Hindlimb muscle (tissue), 1 donor: ENCODE measurements at regions not wholly inside any gene's neighbourhood (a gene's known extent, or its start where the extent isn't known, plus 50 kb on each side); places are given as distances from the start of the nearest gene placed in this dataset.
A peak's percentile ranks its signal among the peaks of the same experiment; 100 is the strongest.
"Not testable (repeated sequence)": the region's sequence is repeated elsewhere in the genome, so short reads cannot be mapped to it uniquely, and the experiment has no call there.

ENCODE experiments used
- DNase-seq: peaks from one replicate; pipeline ENCODE4 v3.0.0-alpha.2; 2013

DNA sequence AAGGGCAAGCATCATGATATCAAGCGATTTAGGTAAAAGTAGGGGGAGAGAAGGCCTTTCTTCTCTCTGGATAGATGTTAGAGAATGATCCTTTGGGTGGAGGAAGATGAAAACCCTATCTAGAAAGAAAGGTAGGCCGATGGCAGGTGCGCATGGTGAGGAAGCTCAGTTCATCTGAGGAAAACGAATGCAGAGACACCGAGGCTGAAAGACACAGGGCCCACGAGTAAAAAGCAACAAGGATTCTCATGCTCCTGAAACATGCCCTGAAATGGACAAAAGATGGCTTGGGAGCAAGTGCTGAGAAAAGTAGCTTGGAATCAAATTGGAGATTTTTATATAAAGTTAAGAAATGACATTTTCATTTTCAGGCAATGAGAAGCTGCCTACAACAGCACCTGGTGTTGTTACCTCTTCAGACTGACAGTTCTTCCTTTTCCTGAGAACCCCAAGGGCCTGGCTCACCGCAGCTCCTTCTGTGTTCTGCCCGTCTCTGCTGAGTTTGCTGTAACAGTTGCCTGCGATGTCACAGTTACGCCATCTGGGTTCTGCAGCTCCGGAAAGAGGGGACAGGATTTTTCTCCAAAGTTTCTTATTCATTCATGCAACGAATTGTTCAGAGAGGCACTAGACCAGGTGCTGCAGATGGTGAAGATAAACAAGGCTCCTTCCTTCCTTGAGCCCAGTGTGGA is 402.0 kb upstream of the KLF6 start:
- no peak for DNase-seq

DNA sequence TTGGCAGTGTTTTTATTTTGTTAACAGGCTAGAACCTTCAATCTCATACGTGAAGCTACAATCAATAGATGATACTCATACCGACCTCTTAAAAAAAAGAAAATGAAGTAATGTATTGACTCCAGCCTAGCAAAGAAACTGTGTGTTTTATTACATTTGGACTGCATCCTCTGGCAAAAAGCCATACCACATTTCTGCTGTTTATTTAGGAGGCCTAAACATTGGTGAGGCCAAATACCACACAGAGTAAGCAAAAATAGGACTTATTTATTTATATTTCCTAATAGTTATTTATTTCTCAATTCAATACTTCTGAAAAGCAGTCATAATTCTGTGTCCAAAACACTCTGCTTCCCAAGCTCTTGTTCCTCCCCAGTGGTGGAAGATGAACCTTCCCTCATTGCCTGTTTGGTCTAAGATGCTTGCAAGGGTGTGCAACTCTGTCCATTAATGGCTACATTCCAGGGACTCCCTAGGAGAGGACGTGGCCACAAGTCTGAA is 398.8 kb upstream of the KLF6 start:
- DNase-seq, result peak; percentile 72

DNA sequence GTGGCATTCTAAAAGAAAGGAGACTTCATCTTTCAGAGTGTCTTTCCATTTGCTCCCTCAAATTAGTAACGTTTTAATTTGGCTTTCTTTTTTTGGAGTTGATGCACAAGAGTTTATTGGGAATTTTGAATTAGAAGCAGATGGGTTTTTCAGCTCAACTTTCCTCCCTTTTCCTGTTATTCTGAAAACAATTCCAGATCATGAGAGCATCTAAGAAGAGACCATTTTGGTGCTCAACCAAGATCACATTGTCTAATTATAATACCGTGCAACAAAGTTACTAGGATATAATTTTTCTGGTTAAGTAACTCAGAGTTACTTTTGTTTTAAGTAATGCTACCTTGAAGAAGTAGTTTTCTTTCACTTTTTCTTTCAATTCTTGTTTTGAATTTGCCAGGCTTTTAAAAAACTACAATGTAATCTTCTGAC is 396.6 kb upstream of the KLF6 start:
- no peak for DNase-seq

DNA sequence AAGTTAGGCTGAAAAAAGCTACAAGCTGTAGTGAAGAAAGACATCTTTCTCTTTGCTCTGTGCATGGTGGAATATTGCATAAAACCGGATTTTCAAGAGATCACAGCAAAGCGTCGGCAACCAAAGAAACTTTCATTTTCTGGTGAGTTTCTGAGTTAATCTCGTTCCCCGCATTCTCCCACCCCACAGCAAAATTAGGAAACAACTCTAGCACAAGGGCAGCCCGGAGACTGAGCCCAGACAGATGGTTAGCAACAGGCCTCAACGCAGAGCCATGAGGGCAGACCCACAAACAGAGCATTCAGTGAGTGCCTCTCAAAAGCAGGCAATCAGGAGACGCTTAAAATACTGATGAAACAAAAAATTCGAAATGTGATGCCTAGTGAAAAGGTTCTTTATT is 396.1 kb upstream of the KLF6 start:
- no peak for DNase-seq

DNA sequence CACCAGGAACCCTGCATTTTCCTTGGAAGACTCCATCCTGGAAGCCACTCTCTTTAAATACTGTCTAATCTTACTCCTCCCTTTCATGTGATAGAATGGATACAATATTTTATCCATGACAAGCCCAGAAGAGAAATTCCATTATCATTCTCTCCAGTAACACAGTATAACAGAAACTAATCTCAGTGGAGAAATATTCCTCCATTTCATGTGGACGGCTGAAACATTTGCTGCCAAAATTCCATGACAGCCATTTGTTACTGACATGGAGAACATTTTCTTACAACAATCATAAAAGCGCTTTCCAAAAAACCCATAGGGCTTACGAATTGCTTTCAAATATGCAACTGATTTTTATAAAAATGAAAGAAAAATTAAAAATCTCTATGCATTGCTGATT is 392.8 kb upstream of the KLF6 start:
- DNase-seq, result peak; percentile 71

DNA sequence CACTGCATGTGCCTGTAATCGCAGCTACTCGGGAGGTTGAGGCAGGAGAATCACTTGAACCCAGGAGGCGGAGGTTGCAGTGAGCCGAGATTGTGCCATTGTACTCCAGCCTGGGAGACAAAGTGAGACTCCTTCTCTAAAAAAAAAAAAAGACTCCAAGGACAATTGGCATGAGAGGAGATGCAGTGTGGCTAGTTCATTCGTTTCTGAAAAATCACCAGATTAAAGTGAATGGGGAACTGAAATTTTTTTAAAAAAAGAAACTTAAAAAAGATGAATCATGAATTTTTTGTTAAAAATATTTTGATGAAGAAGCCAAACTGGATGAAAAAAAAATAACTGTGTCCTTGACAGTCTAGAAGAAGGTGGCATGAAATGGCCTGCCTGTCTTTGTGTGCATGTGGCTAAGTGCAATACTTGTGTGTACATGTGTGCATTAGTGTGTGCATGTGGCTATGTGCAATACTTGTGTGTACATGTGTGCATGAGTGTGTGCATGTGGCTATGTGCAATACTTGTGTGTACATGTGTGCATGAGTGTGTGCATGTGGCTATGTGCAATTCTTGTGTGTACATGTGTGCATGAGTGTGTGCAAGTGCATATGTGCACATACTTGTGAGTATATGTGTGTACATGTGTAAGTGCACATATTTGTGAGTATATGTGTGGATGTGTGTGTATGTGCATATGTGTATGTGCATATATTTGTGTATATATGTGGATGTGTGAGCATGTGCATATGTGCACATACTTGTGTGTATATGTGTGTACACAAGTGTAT is 391.7 kb upstream of the KLF6 start:
- no peak for DNase-seq

DNA sequence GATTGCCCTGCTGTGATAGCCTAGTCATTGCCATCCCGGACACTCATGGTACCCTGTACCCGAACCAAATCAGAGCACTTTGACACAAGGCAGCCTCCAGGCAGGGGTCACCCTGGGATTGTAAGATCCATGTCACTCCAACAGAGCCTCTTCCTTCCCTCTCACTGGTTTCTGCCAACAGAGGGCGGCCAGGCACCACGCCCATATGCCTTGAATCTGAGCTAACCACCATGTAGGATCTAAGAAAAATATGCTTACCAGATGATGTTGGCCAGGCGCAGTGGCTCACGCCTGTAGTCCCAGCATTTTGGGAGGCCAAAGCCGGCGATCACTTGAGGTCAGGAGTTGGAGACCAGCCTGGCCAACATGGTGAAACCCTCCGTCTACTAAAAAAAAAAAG is 389.2 kb upstream of the KLF6 start:
- no peak for DNase-seq

DNA sequence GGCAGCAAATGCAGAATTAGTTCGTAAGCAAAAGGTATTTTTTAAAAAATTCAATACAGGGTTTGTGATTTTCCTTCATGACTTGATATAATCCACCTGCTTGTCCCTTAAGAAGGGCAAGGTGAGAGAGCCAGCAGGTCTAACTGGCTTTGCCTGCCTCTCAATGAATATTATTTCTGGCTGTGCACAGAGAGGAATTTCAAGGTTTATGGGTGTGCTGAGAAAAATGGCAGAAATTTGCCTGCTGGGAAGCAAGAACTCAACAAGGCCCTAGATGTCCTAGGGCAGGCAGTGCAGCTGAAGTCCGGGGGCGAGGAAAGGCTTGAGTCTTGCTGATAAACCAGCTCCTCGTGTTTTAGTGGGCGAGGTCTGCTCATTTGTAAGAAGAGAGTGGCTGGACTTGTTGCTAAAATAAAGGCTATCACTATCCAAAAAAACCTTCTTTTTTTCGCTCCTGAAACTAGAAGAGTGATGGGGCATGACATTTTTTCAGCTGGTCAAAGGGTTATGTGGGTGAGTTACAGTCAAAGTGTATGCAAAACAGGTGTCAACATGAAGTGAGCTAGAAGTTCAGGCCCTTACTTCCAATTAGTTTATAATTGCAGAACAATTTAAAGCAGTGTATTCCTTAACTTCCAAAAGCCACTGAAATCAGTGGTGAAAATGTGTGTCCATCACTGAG is 385.8 kb upstream of the KLF6 start:
- DNase-seq, result no peak

DNA sequence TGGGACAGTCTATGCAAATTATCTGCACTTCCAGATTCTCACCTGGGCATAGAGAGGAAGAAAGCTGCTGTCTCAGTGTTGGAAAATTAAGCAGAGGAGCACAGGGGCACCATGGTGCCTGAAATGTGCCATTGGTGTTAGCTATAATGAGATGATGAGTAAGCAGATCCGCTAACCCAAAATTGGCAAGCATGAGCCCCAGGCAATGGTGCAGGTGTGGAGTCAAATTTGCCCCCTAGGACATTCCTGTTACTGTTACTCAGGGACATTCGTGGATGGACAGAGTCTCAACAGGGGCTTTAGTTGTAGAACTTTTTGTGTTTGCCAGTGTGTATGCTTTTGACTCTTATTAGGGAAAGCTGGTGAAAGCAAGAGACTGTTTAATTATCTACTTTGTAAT is 385.2 kb upstream of the KLF6 start:
- no peak for DNase-seq

DNA sequence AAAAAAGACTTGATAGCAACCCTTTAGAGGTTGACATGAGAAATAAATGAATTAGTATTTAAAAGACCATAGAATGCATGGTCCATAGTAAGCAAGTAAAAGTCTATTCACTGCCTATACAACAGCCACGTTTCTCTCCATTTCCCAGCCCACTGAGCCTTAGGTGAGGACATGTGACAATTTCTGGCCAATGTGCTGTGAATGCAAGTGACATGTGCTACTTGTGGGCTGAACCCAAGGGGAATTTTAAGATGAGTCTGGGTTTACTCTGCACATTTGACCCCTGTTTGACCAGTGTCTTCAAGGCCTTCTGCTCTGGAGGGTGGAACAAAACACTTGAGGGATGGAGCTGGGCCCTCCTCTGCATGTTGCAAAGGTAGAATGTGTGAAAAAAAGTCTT is 384.4 kb upstream of the KLF6 start:
- DNase-seq, result no peak

DNA sequence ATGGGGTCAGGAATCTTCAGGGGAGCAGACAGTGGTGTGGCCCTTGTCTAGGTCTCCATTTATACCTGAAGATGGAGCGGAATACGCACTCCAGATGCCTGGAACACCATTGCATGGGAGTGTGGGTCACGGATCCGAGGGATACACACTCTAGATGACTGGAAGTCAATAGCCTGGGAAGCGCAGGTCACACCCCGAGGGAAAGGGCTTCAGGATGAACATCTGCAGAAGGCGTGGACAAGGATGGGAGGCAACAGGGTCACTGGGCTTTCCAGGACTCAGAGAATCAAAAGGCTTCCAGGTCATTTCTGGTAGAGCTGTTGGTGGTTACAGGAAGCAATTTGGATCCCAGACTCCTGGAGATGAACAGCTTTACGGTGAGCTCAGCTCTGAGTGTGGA is 382.2 kb upstream of the KLF6 start:
- no peak for DNase-seq

DNA sequence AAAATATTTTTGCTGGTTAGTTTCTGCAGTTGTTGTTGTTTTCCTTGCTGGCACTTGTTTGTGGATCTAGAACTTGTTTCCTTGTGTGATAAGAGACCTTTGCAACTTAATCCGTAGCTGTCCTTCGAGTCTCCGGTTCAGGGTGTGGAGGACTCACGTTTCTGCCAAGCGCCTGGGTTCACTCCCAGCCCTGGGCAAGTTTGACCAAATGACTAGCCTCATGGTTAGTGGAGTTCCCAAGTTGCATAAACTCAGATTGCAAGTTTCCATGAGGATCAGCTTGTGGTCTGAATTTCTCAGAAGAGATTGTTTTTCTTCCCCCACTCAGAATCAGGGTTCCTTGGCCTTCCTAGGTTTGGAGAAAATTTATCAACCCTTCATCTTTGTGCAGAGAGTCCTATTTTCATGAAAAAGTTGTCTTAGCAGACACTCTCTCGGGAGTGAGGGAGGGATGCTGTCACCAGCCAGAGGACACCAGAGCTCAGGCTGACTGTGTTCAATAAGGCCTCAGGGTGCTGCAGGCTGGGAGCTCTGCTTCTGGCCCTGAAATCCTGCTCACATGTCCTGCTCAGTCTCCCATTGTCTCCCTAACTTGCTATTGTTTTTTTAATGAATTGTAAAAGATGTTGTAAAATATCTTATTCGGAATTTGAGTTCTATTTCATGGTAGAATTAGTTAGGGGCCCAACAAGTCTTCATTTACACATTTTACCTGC is 377.7 kb upstream of the KLF6 start:
- DNase-seq, result no peak

DNA sequence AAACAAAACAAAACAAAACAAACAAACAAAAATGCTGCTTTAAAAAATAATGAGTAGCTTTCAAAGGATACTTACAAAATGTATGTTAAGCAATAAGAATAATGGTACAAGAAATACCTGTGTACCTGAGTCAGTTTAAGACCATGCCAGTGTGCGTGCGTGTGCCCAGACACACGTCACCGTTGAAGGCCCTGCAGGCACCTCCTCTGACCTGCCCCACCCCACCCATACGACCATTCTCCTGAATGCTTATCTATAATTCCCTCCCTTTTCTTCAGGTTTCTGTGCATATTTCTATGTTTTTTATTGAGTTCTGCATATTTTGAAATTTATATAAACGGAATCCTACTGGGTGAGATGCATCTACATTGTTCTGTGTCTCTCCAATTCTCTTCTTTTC is 374.2 kb upstream of the KLF6 start:
- no peak for DNase-seq

DNA sequence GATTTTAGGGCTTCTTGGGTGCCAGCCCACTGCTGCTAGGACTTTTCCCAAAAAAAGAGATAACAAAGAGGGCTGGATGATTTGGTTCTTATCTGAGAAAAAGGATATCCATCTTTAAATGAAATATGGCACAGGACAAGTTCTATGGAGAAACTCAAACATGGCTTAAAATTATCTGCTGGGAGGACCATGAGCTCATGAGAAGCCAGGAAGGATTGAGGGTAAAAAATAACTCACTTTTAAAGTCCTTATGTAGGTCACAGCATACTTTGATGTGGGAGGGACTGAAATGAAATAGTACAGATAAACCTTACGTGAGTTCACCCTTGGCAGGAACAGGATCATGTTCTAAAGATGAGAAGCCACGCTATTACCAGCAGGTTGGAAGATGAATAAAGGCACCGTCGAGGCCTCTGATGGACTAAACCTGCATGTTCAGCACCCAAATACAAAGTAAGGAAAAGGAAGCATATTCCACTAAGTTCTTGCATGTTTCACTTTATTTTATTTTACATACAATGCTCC is 369.2 kb upstream of the KLF6 start:
- DNase-seq, result no peak

DNA sequence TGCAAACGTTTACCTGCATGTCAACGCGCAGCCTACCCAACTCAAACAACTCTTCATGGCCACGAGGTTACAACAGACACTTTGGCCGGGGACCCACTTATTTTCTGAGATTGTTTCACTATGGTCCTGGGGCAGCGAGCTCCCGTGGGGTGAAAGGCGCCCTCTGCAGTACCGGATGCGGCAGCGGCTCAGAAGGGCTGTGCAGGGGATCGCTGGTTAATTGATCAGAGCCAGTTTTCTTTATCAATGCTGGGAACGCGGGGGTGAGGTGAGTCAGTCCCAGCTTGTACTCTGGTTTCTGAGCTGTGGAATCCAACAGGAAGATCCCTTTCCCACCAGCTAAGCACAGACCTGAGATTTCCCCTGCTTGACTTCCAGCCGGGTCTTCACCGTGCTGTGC is 366.5 kb upstream of the KLF6 start:
- DNase-seq, result no peak

DNA sequence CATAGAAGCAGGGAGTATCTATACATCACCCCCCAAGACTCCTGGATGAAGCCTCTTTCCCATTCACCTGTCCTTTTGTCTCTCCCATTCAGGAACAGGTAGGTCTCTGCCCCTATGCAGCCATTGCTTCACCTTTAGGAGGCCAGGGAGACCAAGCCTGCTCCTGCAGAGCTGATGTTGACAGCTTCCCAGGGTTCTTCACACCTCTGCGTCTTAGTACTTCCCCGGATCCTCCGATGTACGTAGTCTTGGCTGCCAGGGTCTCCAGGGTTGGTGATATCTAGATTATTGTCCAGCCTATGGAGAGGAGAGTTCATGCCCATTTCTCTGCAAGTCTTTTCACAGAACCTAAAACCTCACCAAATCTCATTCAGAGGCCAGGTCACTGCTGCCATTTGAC is 365.7 kb upstream of the KLF6 start:
- DNase-seq, result no peak

DNA sequence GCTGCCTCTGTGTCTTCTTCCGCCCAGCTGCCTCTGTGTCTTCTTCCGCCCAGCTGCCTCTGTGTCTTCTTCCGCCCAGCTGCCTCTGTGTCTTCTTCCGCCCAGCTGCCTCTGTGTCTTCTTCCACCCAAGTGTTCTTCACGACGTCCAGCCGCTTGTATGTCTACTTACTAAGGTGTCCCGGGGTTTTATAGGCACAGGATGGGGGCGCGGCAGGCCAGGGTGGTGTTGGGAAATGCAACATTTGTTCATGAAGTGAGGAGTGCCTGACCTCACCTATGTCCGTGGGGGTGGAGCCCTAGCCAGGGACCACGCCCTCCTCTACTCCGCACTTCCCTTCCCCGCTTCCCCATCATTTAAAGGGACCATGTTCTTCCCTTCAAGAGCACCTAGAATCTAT is 364.5 kb upstream of the KLF6 start:
- not testable (repeated sequence) for DNase-seq

DNA sequence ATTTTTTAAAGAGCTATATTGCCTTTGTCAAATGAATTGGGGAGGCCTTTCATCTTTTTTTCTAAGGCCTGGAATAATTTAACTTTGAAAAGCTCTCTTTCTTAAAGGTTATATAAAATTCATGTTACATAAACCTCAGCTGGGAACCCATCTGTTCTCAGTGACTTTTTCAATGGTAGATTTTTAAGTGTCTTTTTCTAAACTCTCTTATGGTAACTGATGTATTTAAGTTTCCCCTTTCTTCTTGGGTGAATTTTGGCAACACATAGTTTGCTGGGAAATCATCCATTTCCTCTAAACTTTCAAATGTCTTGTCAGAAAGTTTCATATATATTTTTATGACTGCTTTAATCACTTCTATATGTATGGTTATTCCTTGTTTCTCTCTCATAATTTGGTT is 362.2 kb upstream of the KLF6 start:
- no peak for DNase-seq

DNA sequence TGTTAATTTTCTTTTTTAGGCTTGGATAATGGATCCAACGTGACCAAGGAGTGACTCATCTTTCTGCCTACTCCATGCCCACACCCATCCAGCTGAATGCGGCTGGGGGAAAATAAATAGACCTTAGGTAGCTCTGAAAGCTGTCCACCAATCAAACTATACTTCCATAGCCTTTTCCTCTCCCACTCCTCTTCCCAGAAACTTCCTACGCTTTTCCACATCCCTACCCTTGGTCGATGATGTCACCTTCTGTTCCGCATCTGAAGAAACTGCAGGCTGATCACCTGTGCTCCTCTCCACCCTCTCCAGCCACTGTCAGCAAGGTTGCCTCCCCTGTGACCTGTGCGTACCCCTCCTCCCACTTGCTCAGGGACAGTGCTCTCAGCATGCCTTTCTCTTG is 359.8 kb upstream of the KLF6 start:
- DNase-seq, result no peak

DNA sequence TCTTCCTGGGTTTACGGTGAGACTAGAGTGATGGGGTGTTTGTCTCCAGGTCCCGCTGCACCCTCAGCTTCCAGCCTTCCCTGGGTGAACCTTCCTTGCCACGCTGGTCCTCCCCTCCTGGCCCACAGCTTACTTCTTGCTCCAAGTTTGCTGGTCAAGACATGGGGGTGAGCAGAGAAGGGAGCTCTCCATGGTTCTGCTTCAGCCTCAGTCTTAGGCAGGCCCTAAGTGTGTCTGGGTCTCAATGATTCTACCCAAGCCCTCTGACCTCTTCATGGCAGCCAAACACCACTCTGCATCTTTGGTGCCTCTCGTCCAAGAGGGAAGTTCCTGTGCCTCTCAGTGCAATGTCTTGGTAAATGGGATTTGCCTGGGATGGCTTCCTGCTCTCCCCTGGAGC is 356.5 kb upstream of the KLF6 start:
- DNase-seq, result no peak

DNA sequence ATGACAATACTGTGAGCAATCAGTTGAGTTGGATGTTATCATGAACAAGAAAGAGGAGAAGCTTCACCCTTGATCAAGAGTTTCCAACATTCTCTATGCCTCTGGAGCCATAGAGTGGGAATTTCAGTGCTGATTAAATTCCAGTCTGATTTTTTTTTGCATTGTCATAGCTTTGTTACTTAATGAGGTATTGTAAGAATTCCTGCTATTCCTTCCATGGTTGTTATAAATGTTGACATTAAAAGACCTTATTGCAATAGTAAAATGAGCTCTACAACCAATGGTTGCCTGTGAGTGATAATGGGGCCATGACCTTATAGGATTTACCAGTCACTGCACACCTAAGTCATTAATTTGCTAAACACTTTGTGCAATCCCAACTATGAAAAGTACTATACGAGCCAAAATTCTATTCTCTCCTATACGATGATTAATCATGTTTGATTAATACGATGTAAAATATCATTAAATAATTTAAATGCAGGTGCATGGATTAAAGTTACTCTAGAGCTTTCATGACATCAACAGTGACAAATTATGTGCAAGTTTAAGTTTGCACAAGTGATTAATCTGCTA is 353.2 kb upstream of the KLF6 start:
- DNase-seq, result no peak

DNA sequence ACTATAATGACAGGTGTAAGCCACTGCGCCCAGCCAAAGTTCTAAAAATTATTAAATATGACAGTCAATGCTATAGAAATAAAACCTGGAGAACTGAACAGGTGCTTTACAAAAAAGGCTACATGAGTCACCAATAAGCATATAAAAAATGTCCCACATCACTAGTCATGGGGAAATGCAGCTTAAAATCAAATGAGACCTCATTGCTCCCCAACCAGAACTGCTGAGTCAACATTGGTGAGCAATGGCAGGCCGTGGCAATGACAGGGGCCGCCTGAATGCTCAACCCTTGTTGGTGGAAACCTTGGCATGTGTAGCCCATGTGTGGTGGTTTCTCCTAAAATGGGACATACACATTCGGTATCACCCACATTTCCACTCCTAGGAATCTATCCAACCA is 352.3 kb upstream of the KLF6 start:
- no peak for DNase-seq
